Mesendoderm (in vitro differentiated cells): ENCODE measurements at regions not wholly inside any gene's neighbourhood (a gene's known extent, or its start where the extent isn't known, plus 50 kb on each side); places are given as distances from the start of the nearest gene placed in this dataset.

Experiments used
- DNase-seq: peaks from one replicate; pipeline ENCODE4 v3.0.0; 2013
- H2AK5ac ChIP-seq: 2 replicates; pipeline ENCODE4 v1.6.1; 2013; ENCODE audit warnings: low read length, inconsistent platforms
- H2BK120ac ChIP-seq: 2 replicates; pipeline ENCODE4 v1.6.1; 2013; ENCODE audit warnings: low read depth, mild to moderate bottlenecking, low read length, moderate library complexity, mixed read lengths
- H2BK15ac ChIP-seq: replicated peaks from 2 replicates; pipeline ENCODE4 v1.6.1; 2013; ENCODE audit warnings: low read depth, mild to moderate bottlenecking, moderate library complexity
- H2BK5ac ChIP-seq: 2 replicates; pipeline ENCODE4 v1.6.1; 2013; ENCODE audit warnings: low read length, inconsistent platforms
- H3K18ac ChIP-seq: 2 replicates; pipeline ENCODE4 v1.6.1; 2013; ENCODE audit warnings: mild to moderate bottlenecking, low read length, mixed read lengths
- H3K23ac ChIP-seq: one replicate; pipeline ENCODE4 v1.6.1; 2013; ENCODE audit warnings: low read length
- H3K27ac ChIP-seq: 2 replicates; pipeline ENCODE4 v1.5.1; 2013; ENCODE audit warnings: low read depth, mild to moderate bottlenecking, inconsistent platforms, low read length, moderate library complexity
- H3K27me3 ChIP-seq: 2 replicates; pipeline ENCODE4 v1.6.1; 2013; ENCODE audit warnings: low read length, control low read depth, mild to moderate bottlenecking, inconsistent platforms; ENCODE audit not compliant: insufficient read depth, poor library complexity
- H3K36me3 ChIP-seq: 2 replicates; pipeline ENCODE4 v1.6.1; 2013; ENCODE audit warnings: low read length, inconsistent platforms; ENCODE audit not compliant: control insufficient read depth, insufficient read depth
- H3K4ac ChIP-seq: one replicate; pipeline ENCODE4 v1.6.1; 2013; ENCODE audit warnings: low read depth, mild to moderate bottlenecking, low read length, moderate library complexity
- H3K4me1 ChIP-seq: 2 replicates; pipeline ENCODE4 v1.6.1; 2013; ENCODE audit warnings: low read depth, low read length, inconsistent platforms; ENCODE audit not compliant: control insufficient read depth
- H3K4me2 ChIP-seq: 2 replicates; pipeline ENCODE4 v1.6.1; 2013; ENCODE audit warnings: low read length
- H3K4me3 ChIP-seq: 2 replicates; pipeline ENCODE4 v1.5.1; 2013; ENCODE audit warnings: mild to moderate bottlenecking, low read length
- H3K56ac ChIP-seq: one replicate; pipeline ENCODE4 v1.6.1; 2013; ENCODE audit warnings: low read length
- H3K79me1 ChIP-seq: 2 replicates; pipeline ENCODE4 v1.6.1; 2013; ENCODE audit warnings: low read length, inconsistent platforms
- H3K79me2 ChIP-seq: 2 replicates; pipeline ENCODE4 v1.6.1; 2013; ENCODE audit warnings: mild to moderate bottlenecking, low read length; ENCODE audit not compliant: control insufficient read depth, insufficient read depth
- H3K9ac ChIP-seq: 2 replicates; pipeline ENCODE4 v1.6.1; 2013; ENCODE audit warnings: low read length, inconsistent platforms
- H4K5ac ChIP-seq: one replicate; pipeline ENCODE4 v1.6.1; 2013; ENCODE audit warnings: low read length
- H4K8ac ChIP-seq: one replicate; pipeline ENCODE4 v1.6.1; 2013; ENCODE audit warnings: low read depth, mild to moderate bottlenecking, control low read depth, low read length, moderate library complexity
- WGBS: extraction: QIAGEN DNeasy Blood & Tissue Kit; methylation state at CpG from one replicate; pipeline ENCODE4 v1.1.7; 2013; ENCODE audit warnings: low lambda C conversion rate, missing lambda C conversion rate; ENCODE audit not compliant: insufficient coverage; ENCODE audit errors: extremely low coverage; 5-methylcytosine and 5-hydroxymethylcytosine counted together

GRCh38 chr3:159246385-159246784 is 444.5 kb downstream of the MFSD1 start:
- no peak overlapping the region for H3K56ac ChIP-seq
- no peak overlapping the region for H2BK15ac ChIP-seq
- no peak overlapping the region for H3K23ac ChIP-seq
- no peak overlapping the region for H3K27ac ChIP-seq
- no peak for DNase-seq
- H3K9ac ChIP-seq: no peak overlapping the region
- H3K79me2 ChIP-seq: no peaks in the 10 kb centered on the region
- no peak overlapping the region for H2AK5ac ChIP-seq
- no peak overlapping the region for H3K4me2 ChIP-seq
- H2BK120ac ChIP-seq: no peak overlapping the region
- no peak overlapping the region for H2BK5ac ChIP-seq
- H3K4ac ChIP-seq: no peak overlapping the region
- no peaks in the 10 kb centered on the region for H3K79me1 ChIP-seq
- no CpG with 5 or more reads among the region's 5 CpGs for WGBS
- H3K27me3 ChIP-seq: no peaks in the 10 kb centered on the region
- H4K5ac ChIP-seq: no peak overlapping the region
- H3K36me3 ChIP-seq: no peaks in the 10 kb centered on the region
- peaks cover 2% of the 10 kb centered on the region for H3K4me1 ChIP-seq
- no peak overlapping the region for H4K8ac ChIP-seq
- no peak overlapping the region for H3K18ac ChIP-seq
- H3K4me3 ChIP-seq: no peak overlapping the region

- no peak overlapping the region for H3K27ac ChIP-seq
- H3K4me1 ChIP-seq: no peaks in the 10 kb centered on the region
- H4K8ac ChIP-seq: no peak overlapping the region
- H2BK120ac ChIP-seq: no peak overlapping the region
- H3K56ac ChIP-seq: no peak overlapping the region
- H3K18ac ChIP-seq: no peak overlapping the region
- H3K36me3 ChIP-seq: no peaks in the 10 kb centered on the region
- no peaks in the 10 kb centered on the region for H3K79me2 ChIP-seq
- no peak overlapping the region for H3K4me3 ChIP-seq
- no peak overlapping the region for H3K4ac ChIP-seq
- WGBS: no CpG with 5 or more reads among the region's 5 CpGs
- no peak for DNase-seq
- H4K5ac ChIP-seq: no peak overlapping the region
- no peak overlapping the region for H3K23ac ChIP-seq
- no peak overlapping the region for H3K4me2 ChIP-seq
- H2BK15ac ChIP-seq: no peak overlapping the region
- H3K79me1 ChIP-seq: no peaks in the 10 kb centered on the region
- H2AK5ac ChIP-seq: no peak overlapping the region
- H3K9ac ChIP-seq: no peak overlapping the region
- H3K27me3 ChIP-seq: no peaks in the 10 kb centered on the region
- no peak overlapping the region for H2BK5ac ChIP-seq
Measured at GRCh38 chr3:159249472-159250174, 447.8 kb downstream of the MFSD1 start.

GRCh38 chr3:159250961-159251360 is 449.1 kb downstream of the MFSD1 start:
- H2BK5ac ChIP-seq: no peak overlapping the region
- no peak overlapping the region for H4K8ac ChIP-seq
- H3K27me3 ChIP-seq: no peaks in the 10 kb centered on the region
- no peaks in the 10 kb centered on the region for H3K79me2 ChIP-seq
- no peak overlapping the region for H3K56ac ChIP-seq
- no peak overlapping the region for H2BK15ac ChIP-seq
- H3K23ac ChIP-seq: no peak overlapping the region
- H3K4me1 ChIP-seq: no peaks in the 10 kb centered on the region
- H3K4me2 ChIP-seq: no peak overlapping the region
- no peak overlapping the region for H3K18ac ChIP-seq
- no peak for DNase-seq
- H3K4ac ChIP-seq: no peak overlapping the region
- no peak overlapping the region for H3K27ac ChIP-seq
- no peak overlapping the region for H3K4me3 ChIP-seq
- WGBS: no CpG with 5 or more reads among the region's 1 CpG
- H2BK120ac ChIP-seq: no peak overlapping the region
- H2AK5ac ChIP-seq: no peak overlapping the region
- H3K79me1 ChIP-seq: no peaks in the 10 kb centered on the region
- H3K9ac ChIP-seq: no peak overlapping the region
- no peaks in the 10 kb centered on the region for H3K36me3 ChIP-seq
- no peak overlapping the region for H4K5ac ChIP-seq

- no peak overlapping the region for H3K9ac ChIP-seq
- no peak overlapping the region for H4K5ac ChIP-seq
- H2BK120ac ChIP-seq: no peak overlapping the region
- no peak overlapping the region for H3K4me2 ChIP-seq
- no peaks in the 10 kb centered on the region for H3K27me3 ChIP-seq
- H3K79me2 ChIP-seq: no peaks in the 10 kb centered on the region
- H3K56ac ChIP-seq: no peak overlapping the region
- no peak overlapping the region for H2BK5ac ChIP-seq
- H3K23ac ChIP-seq: no peak overlapping the region
- H2AK5ac ChIP-seq: no peak overlapping the region
- H2BK15ac ChIP-seq: no peak overlapping the region
- no peaks in the 10 kb centered on the region for H3K79me1 ChIP-seq
- H4K8ac ChIP-seq: no peak overlapping the region
- H3K4ac ChIP-seq: no peak overlapping the region
- DNase-seq: no peak
- H3K36me3 ChIP-seq: no peaks in the 10 kb centered on the region
- no CpG with 5 or more reads among the region's 1 CpG for WGBS
- no peaks in the 10 kb centered on the region for H3K4me1 ChIP-seq
- H3K27ac ChIP-seq: no peak overlapping the region
- no peak overlapping the region for H3K18ac ChIP-seq
- H3K4me3 ChIP-seq: no peak overlapping the region
Measured at GRCh38 chr3:159252274-159252673, 450.4 kb downstream of the MFSD1 start.

- no peak overlapping the region for H2AK5ac ChIP-seq
- no peak overlapping the region for H3K27ac ChIP-seq
- WGBS: no CpG with 5 or more reads among the region's 2 CpGs
- peak; percentile 61 for DNase-seq
- H4K8ac ChIP-seq: no peak overlapping the region
- H3K79me1 ChIP-seq: no peaks in the 10 kb centered on the region
- H3K23ac ChIP-seq: no peak overlapping the region
- H3K4me1 ChIP-seq: no peaks in the 10 kb centered on the region
- no peak overlapping the region for H3K18ac ChIP-seq
- H3K4me3 ChIP-seq: no peak overlapping the region
- no peak overlapping the region for H3K56ac ChIP-seq
- H3K79me2 ChIP-seq: no peaks in the 10 kb centered on the region
- no peaks in the 10 kb centered on the region for H3K36me3 ChIP-seq
- no peak overlapping the region for H4K5ac ChIP-seq
- no peak overlapping the region for H2BK15ac ChIP-seq
- no peak overlapping the region for H2BK120ac ChIP-seq
- no peaks in the 10 kb centered on the region for H3K27me3 ChIP-seq
- H3K4me2 ChIP-seq: no peak overlapping the region
- no peak overlapping the region for H3K4ac ChIP-seq
- no peak overlapping the region for H3K9ac ChIP-seq
- H2BK5ac ChIP-seq: no peak overlapping the region
Measured at GRCh38 chr3:159252772-159253384, 451.0 kb downstream of the MFSD1 start.

- H3K18ac ChIP-seq: no peak overlapping the region
- H3K23ac ChIP-seq: no peak overlapping the region
- DNase-seq: no peak
- no peak overlapping the region for H3K4me2 ChIP-seq
- no peaks in the 10 kb centered on the region for H3K79me2 ChIP-seq
- WGBS: no CpG with 5 or more reads among the region's 1 CpG
- H4K8ac ChIP-seq: no peak overlapping the region
- H3K27ac ChIP-seq: no peak overlapping the region
- H2BK5ac ChIP-seq: no peak overlapping the region
- H3K4ac ChIP-seq: no peak overlapping the region
- H4K5ac ChIP-seq: no peak overlapping the region
- no peak overlapping the region for H2BK15ac ChIP-seq
- no peaks in the 10 kb centered on the region for H3K79me1 ChIP-seq
- H2BK120ac ChIP-seq: no peak overlapping the region
- H3K36me3 ChIP-seq: no peaks in the 10 kb centered on the region
- H2AK5ac ChIP-seq: no peak overlapping the region
- H3K56ac ChIP-seq: no peak overlapping the region
- no peak overlapping the region for H3K4me3 ChIP-seq
- H3K9ac ChIP-seq: no peak overlapping the region
- no peaks in the 10 kb centered on the region for H3K27me3 ChIP-seq
- H3K4me1 ChIP-seq: no peaks in the 10 kb centered on the region
Measured at GRCh38 chr3:159253860-159254259, 452.0 kb downstream of the MFSD1 start.
